Stimulated activated CD8-positive, alpha-beta memory T cell treated with anti-CD3 and anti-CD28 coated beads, Interleukin-4, amount 100 ng/mL, for 24 hours (primary cell): ENCODE measurements at regions not wholly inside any gene's neighbourhood (a gene's known extent, or its start where the extent isn't known, plus 50 kb on each side); places are given as distances from the start of the nearest gene placed in this dataset.

Experiments used
- DNase-seq: peaks from one replicate; pipeline ENCODE4 v3.0.0-alpha.2; 2020; ENCODE audit warnings: low read depth

- DNase-seq = no peak
Measured at GRCh38 chr16:51773071-51773890, 622.2 kb upstream of the SALL1 start.

- no peak for DNase-seq
Measured at GRCh38 chr16:51766739-51767138, 615.7 kb upstream of the SALL1 start.

GRCh38 chr16:51763072-51763661 lies 612.1 kb upstream of the SALL1 start:
- no peak for DNase-seq

- DNase-seq = peak; percentile 2
Measured at GRCh38 chr16:51762081-51762996, 611.3 kb upstream of the SALL1 start.

GRCh38 chr16:51761001-51761400 lies 609.9 kb upstream of the SALL1 start:
- no peak for DNase-seq

- DNase-seq = no peak
Measured at GRCh38 chr16:51759999-51760398, 608.9 kb upstream of the SALL1 start.

- no peak for DNase-seq
Measured at GRCh38 chr16:51759329-51759728, 608.3 kb upstream of the SALL1 start.

GRCh38 chr16:51757921-51758479 lies 606.9 kb upstream of the SALL1 start:
- DNase-seq = no peak

GRCh38 chr16:51757505-51757904 lies 606.4 kb upstream of the SALL1 start:
- no peak for DNase-seq

- no peak for DNase-seq
Measured at GRCh38 chr16:51757124-51757470, 606.0 kb upstream of the SALL1 start.

- DNase-seq = no peak
Measured at GRCh38 chr16:51756447-51757123, 605.5 kb upstream of the SALL1 start.

- no peak for DNase-seq
Measured at GRCh38 chr16:51755577-51756355, 604.7 kb upstream of the SALL1 start.

GRCh38 chr16:51755039-51755501 lies 604.0 kb upstream of the SALL1 start:
- no peak for DNase-seq

GRCh38 chr16:51753467-51754127 lies 602.5 kb upstream of the SALL1 start:
- no peak for DNase-seq

- DNase-seq = no peak
Measured at GRCh38 chr16:51752438-51752995, 601.4 kb upstream of the SALL1 start.

GRCh38 chr16:51747329-51747728 lies 596.3 kb upstream of the SALL1 start:
- no peak for DNase-seq

GRCh38 chr16:51734220-51734619 lies 583.1 kb upstream of the SALL1 start:
- DNase-seq = no peak

- no peak for DNase-seq
Measured at GRCh38 chr16:51733181-51733580, 582.1 kb upstream of the SALL1 start.

GRCh38 chr16:51731160-51731559 lies 580.1 kb upstream of the SALL1 start:
- no peak for DNase-seq
